Heart right ventricle (tissue), 16 donors: ENCODE measurements at regions not wholly inside any gene's neighbourhood (a gene's known extent, or its start where the extent isn't known, plus 50 kb on each side); places are given as distances from the start of the nearest gene placed in this dataset.
A peak's percentile ranks its signal among the peaks of the same experiment; 100 is the strongest.

Experiments used
- ATAC-seq, 8 donors: fragments of 200-7000 bp; cut with Tn5 transposase; one replicate each; pipeline ENCODE4 v1.9.1; 2020; ENCODE audit warnings: mild to moderate bottlenecking in 8 of 8, moderate library complexity in 8 of 8, moderate number of reproducible peaks in 1 of 8
- DNase-seq, 2 donors: peaks; one replicate each; pipeline ENCODE4 v3.0.0-alpha.2; 2020
- H3K27ac ChIP-seq, 10 donors: fragments of 200-600 bp; sonication (generic) in 2 of 10; one replicate each; pipeline versions ENCODE4 v1.5.0 to v1.8.0; 2020 to 2022; ENCODE audit warnings: mild to moderate bottlenecking in 3 of 10
- H3K27me3 ChIP-seq, 7 donors: fragments of 200-600 bp; one replicate each; pipeline ENCODE4 v1.8.0; 2021 to 2022; ENCODE audit warnings: mild to moderate bottlenecking in 2 of 7
- H3K36me3 ChIP-seq, 9 donors: fragments of 200-600 bp; sonication (generic) in 1 of 9; one replicate each; pipeline versions ENCODE4 v1.5.0 to v1.8.0; 2020 to 2022; ENCODE audit warnings: mild to moderate bottlenecking in 2 of 9
- H3K4me1 ChIP-seq, 9 donors: fragments of 200-600 bp; sonication (generic) in 1 of 9; one replicate each; pipeline versions ENCODE4 v1.5.0 to v1.8.0; 2020 to 2022; ENCODE audit warnings: mild to moderate bottlenecking in 4 of 9
- H3K4me3 ChIP-seq, 10 donors: fragments of 200-600 bp; sonication (generic) in 2 of 10; one replicate each; pipeline versions ENCODE4 v1.5.0 to v1.8.0; 2020 to 2022; ENCODE audit warnings: mild to moderate bottlenecking in 7 of 10, moderate library complexity in 2 of 10
- H3K9me3 ChIP-seq, 11 donors: fragments of 200-600 bp in 10 of 11; sonication (generic) in 2 of 11; one replicate each; pipeline versions ENCODE4 v1.5.0 to v1.8.0; 2013 to 2022; ENCODE audit warnings: mild to moderate bottlenecking in 2 of 11, control low read depth in 1 of 11, moderate library complexity in 1 of 11
- WGBS, 2 donors: extraction: QIAGEN DNeasy Blood & Tissue Kit; methylation state at CpG; one replicate each; pipeline ENCODE4 v1.1.7; 2013; ENCODE audit warnings: inconsistent platforms in 1 of 2; 5-methylcytosine and 5-hydroxymethylcytosine counted together
- intact Hi-C, 10 donors: fragments of 100-400 bp; cut with DNase I; formaldehyde crosslinking; loops; one replicate each; pipeline versions ENCODE4 v1.11.1 to v1.14.2; 2022
- TF ChIP-seq, protein P1 (sequence below), 9 donors: fragments of 200-600 bp; sonication (generic) in 2 of 9; IDR thresholded peaks; one replicate each; pipeline versions ENCODE4 v1.5.0 to v1.8.0; 2021 to 2022; ENCODE audit warnings: antibody characterized with exemption in 9 of 9, mild to moderate bottlenecking in 5 of 9, moderate library complexity in 1 of 9
- donor health status: Arrhythmogenic right ventricular cardiomyopathy.
- donor health status: ischemic (EF 13 %, LVEDD 7.1; RV severe dilation, severe dysfunction).
- donor health status: healthy with polysubstance abuse.
- donor health status: DM: no; HTN: yes; CAD: no.
- donor health status: DM: no; HTN: no; CAD: no.
- donor health status: ischemic (EF 25% LVEDD 6.9; RV normal size, moderate dysfunction).
- donor health status: ischemic (EF 25% LVEDD 5.7; RV mildly dilated, moderate dysfunction).
- donor health status: healthy.
- donor health status: DM: yes; HTN: yes; CAD: no.
- donor health status: Ischemic cardiomyopathy.
- donor health status: ischemic (EF 35%, LVEDD 5.7; RV mildly dilated, moderate dysfunction).
- donor health status: nonischemic (EF 11% LVEDD 7.7; RV severe dilation, severe dysfunction).
- donor health status: DM: yes; HTN: yes; CAD: no.
- donor health status: PGD.
- donor health status: ischemic (EF 29% LVEDD 5.4; RV normal size, mild dysfunction).
- donor health status: nonischemic (EF 23%, LVEDD 6.1; RV moderate dilation, normal function).

DNA sequence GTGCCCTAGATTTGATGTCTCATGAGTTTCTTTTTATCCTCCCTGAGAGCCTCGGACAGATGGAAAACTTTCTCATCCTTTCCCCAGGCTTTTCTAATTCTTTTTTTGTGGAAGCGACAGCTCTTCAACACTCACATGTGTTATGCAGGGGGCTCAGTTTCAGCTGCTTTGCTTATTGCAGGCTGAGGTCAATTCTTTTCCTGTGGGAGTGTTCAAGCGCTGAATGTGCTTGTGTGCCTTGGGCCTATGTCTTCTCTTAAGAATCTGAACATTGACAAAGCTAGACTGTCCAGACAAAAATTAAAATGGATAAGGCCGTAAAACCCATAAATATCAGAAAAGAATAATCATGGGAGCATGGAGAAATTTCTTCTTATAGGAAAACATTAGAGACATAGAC, 125.2 kb upstream of the STEAP4 start:
- Histone ChIP-seq H3K4me3 (no peak overlapping the region), H3K27ac (no peak overlapping the region), H3K27me3 (no peaks in the 10 kb centered on the region), H3K4me1 (no peaks in the 10 kb centered on the region), H3K9me3 (peaks cover 0 to 4% (median 0%) of the 10 kb centered on the region in 11 donors), H3K36me3 (no peaks in the 10 kb centered on the region)
- WGBS, 2 donors = 57 to 67% methylated on average over 4 of the region's 4 CpGs
- intact Hi-C loops = no loop called here
- TF ChIP-seq, protein P1, sequence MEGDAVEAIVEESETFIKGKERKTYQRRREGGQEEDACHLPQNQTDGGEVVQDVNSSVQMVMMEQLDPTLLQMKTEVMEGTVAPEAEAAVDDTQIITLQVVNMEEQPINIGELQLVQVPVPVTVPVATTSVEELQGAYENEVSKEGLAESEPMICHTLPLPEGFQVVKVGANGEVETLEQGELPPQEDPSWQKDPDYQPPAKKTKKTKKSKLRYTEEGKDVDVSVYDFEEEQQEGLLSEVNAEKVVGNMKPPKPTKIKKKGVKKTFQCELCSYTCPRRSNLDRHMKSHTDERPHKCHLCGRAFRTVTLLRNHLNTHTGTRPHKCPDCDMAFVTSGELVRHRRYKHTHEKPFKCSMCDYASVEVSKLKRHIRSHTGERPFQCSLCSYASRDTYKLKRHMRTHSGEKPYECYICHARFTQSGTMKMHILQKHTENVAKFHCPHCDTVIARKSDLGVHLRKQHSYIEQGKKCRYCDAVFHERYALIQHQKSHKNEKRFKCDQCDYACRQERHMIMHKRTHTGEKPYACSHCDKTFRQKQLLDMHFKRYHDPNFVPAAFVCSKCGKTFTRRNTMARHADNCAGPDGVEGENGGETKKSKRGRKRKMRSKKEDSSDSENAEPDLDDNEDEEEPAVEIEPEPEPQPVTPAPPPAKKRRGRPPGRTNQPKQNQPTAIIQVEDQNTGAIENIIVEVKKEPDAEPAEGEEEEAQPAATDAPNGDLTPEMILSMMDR (IDR thresholded peaks at IDR 0.05) = no peak
- DNase-seq = no peak
- ATAC-seq = no peak

DNA sequence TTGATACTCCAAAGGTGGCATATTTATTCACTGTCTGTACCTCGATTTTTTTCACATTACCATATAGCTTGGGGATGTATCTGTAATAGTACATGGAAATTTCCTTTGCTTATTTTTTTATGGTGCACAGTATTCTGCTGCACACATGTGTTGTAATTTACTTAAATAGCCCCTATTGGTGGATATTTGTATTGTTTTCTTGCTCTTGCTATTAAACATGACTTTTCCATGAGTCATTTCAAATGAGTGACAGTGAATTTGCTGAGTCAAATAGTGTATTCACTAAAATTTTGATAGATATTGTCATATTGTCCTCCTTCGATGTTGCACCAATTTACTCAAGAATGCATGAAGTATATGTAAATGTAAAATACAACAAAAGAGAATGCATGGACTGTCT, 122.7 kb upstream of the STEAP4 start:
- WGBS, 2 donors = 83 to 84% methylated on average over 2 of the region's 2 CpGs
- ATAC-seq (no peak), DNase-seq (no peak)
- intact Hi-C loops = no loop called here
- Histone ChIP-seq H3K4me1 (no peaks in the 10 kb centered on the region), H3K27ac (no peak overlapping the region), H3K4me3 (no peak overlapping the region), H3K36me3 (no peaks in the 10 kb centered on the region), H3K9me3 (peaks cover 0 to 3% (median 0%) of the 10 kb centered on the region in 11 donors), H3K27me3 (no peaks in the 10 kb centered on the region)
- TF ChIP-seq, protein P1 (IDR thresholded peaks at IDR 0.05) = peak in 1 of 9 donors; percentile 6

DNA sequence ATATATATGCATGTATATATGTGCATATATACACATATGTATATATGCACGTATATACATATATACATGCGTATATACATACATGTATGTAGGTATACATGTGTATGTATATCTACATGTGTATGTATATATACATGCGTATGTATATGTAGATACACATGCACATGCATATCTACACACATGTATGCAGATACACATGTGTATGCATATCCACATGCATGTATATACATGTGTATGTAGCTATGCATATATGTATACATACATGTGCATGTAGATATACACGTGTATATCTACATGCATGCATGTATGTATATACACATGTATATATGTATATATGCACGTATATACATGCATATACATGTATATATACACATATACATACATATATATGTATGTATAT, 95.8 kb upstream of the STEAP4 start:
- Histone ChIP-seq H3K36me3 (no peaks in the 10 kb centered on the region), H3K4me3 (no peak overlapping the region), H3K4me1 (peaks cover 0 to 9% (median 0%) of the 10 kb centered on the region in 9 donors), H3K9me3 (peaks cover 0 to 6% (median 0%) of the 10 kb centered on the region in 11 donors), H3K27me3 (no peaks in the 10 kb centered on the region), H3K27ac (no peak overlapping the region)
- intact Hi-C loops = no loop called here
- DNase-seq (no peak), ATAC-seq (no peak)
- TF ChIP-seq, protein P1 (IDR thresholded peaks at IDR 0.05) = no peak
- WGBS, 2 donors = 90 to 91% methylated on average over 5 of the region's 5 CpGs

DNA sequence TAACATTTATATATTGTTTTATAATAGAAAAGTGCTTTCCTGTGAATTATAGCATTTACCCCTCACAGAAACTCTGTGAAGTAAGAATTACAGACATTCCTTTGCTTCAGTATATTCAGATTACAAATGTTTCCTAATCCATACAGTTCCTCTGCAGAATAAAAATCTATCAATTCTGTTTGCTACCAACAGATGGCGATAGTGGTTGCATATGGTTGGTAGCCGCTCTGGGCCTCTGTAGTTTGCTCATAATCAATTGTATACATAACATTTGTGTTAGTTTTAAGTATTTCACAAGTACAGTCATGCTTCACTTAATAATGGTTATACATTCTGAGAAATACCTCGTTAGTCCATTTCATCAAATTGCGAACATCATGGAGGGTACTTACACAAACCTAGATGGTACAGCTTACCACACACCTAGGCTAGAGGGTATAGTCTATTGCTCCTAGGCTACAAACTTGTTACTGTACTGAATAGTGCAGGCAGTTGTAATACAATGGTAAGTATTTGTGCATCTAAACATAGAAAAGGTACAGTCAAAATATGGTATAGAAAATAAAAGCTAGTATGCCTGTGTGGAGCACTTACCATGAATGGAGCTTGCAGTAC, 94.4 kb upstream of the STEAP4 start:
- TF ChIP-seq, protein P1 (IDR thresholded peaks at IDR 0.05) = peak in 7 of 9 donors; percentile 28 to 54 (median 37)
- DNase-seq (no peak), ATAC-seq (no peak)
- no peaks in the 10 kb centered on the region for H3K9me3 ChIP-seq
- no peak overlapping the region for H3K4me3 ChIP-seq
- peaks cover 0 to 9% (median 0%) of the 10 kb centered on the region in 9 donors for H3K4me1 ChIP-seq
- H3K27me3 ChIP-seq = no peaks in the 10 kb centered on the region
- H3K36me3 ChIP-seq = no peaks in the 10 kb centered on the region
- intact Hi-C loops = no loop called here
- no peak overlapping the region for H3K27ac ChIP-seq
- 74 to 78% methylated on average over 4 of the region's 4 CpGs for WGBS, 2 donors
